ENCODE measurements at regions not wholly inside any gene's neighbourhood (a gene's known extent, or its start where the extent isn't known, plus 50 kb on each side); places are given as distances from the start of the nearest gene placed in this dataset.

- no peak overlapping the region for H3K4me3 ChIP-seq (ENCODE audit: low read depth, low read length)
- TF ChIP-seq, protein P1, sequence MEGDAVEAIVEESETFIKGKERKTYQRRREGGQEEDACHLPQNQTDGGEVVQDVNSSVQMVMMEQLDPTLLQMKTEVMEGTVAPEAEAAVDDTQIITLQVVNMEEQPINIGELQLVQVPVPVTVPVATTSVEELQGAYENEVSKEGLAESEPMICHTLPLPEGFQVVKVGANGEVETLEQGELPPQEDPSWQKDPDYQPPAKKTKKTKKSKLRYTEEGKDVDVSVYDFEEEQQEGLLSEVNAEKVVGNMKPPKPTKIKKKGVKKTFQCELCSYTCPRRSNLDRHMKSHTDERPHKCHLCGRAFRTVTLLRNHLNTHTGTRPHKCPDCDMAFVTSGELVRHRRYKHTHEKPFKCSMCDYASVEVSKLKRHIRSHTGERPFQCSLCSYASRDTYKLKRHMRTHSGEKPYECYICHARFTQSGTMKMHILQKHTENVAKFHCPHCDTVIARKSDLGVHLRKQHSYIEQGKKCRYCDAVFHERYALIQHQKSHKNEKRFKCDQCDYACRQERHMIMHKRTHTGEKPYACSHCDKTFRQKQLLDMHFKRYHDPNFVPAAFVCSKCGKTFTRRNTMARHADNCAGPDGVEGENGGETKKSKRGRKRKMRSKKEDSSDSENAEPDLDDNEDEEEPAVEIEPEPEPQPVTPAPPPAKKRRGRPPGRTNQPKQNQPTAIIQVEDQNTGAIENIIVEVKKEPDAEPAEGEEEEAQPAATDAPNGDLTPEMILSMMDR (IDR thresholded peaks at IDR 0.05; ENCODE audit: borderline replicate concordance, insufficient read depth, low read depth, low read length): no peak
Observed at GRCh38 chr4:107094976-107095375, 58.9 kb upstream of the DKK2 start.

DNA sequence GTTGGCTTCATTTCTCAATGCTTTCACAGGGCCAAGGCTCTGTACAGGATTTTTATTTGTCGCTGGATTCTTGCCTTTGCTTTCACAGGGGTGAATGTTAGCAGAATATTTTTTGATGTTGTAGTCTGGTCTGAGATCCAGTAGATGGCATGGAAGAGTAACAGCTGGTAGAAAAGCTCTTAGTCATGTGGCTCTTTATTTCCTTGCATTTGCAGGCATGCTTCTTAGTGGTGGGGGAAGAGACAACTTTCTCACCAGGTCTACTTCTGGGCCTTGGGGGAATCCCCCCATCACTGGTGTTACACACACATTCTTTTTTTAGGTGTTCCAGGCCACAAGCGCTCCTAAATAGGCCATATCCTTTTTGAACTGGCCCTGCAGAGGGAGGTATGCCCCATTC is 58.2 kb upstream of the DKK2 start:
- TF ChIP-seq, protein P1 (IDR thresholded peaks at IDR 0.05; ENCODE audit: borderline replicate concordance, insufficient read depth, low read depth, low read length): 0 out of 2 replicates have a peak, but pooled peaks have one; percentile 16
- H3K4me3 ChIP-seq (ENCODE audit: low read depth, low read length): no peak overlapping the region

Measured in GM12875 (cell line).